Endothelial cell of umbilical vein (primary cell): ENCODE measurements at regions not wholly inside any gene's neighbourhood (a gene's known extent, or its start where the extent isn't known, plus 50 kb on each side); places are given as distances from the start of the nearest gene placed in this dataset.

ENCODE experiments used
- BruUV-seq: library from RNA; stranded (reverse); fragments of 400-500 nt; replicated peaks from 2 replicates; lab custom pipeline; 2021; lab: Mats Ljungman, UMichigan
- CTCF ChIA-PET: fragments of 300-600, 350-600 bp; sonication (Branson Sonifier 250); formaldehyde crosslinking; loops from one replicate; lab custom pipeline; 2021; ENCODE audit warnings: antibody characterized with exemption, inconsistent platforms; lab: Charles Lee
- POLR2A ChIA-PET: fragments of 300-600, 350-600 bp; sonication (Branson Sonifier 250); formaldehyde crosslinking; loops from one replicate; lab custom pipeline; 2021; ENCODE audit warnings: antibody characterized with exemption, inconsistent platforms; lab: Charles Lee
- DNase-seq: peaks from one replicate; pipeline ENCODE4 v3.0.0-alpha.2; 2011; ENCODE audit warnings: low read depth, low spot score
- FAIRE-seq: peaks from 2 replicates; lab custom pipeline; 2011; peaks lifted over from hg19 to GRCh38; lab: Jason Lieb, UNC
- H2AFZ ChIP-seq: 2 replicates; pipeline ENCODE4 v1.6.0; 2012; ENCODE audit warnings: low read depth, low read length, control low read depth, inconsistent platforms
- H3K27ac ChIP-seq: 2 replicates; pipeline ENCODE4 v1.5.1; 2011; ENCODE audit warnings: low read depth, mild to moderate bottlenecking, control low read depth, low read length, moderate library complexity; ENCODE audit not compliant: insufficient read depth
- H3K27me3 ChIP-seq, 2 experiments: 2 replicates each; pipeline versions ENCODE4 v1.6.0 to v1.6.1; 2011; ENCODE audit warnings: low read length in 2 of 2, mixed read lengths in 1 of 2; ENCODE audit not compliant: control insufficient read depth in 2 of 2, insufficient read depth in 2 of 2
- H3K36me3 ChIP-seq, 2 experiments: 2 replicates in 1 of 2; 3 replicates in 1 of 2; pipeline ENCODE4 v1.5.1; 2011; ENCODE audit warnings: low read length in 2 of 2, mild to moderate bottlenecking in 1 of 2, moderate library complexity in 1 of 2; ENCODE audit not compliant: control insufficient read depth in 2 of 2, insufficient read depth in 2 of 2; ENCODE audit errors: extremely low read depth in 1 of 2
- H3K4me1 ChIP-seq: 3 replicates; pipeline ENCODE4 v1.5.1; 2011; ENCODE audit warnings: mild to moderate bottlenecking, low read length; ENCODE audit not compliant: control insufficient read depth, insufficient read depth; ENCODE audit errors: extremely low read depth
- H3K4me2 ChIP-seq: 2 replicates; pipeline ENCODE4 v1.6.1; 2011; ENCODE audit warnings: low read length, control low read depth, mixed read lengths; ENCODE audit not compliant: insufficient read depth
- H3K4me3 ChIP-seq, 3 experiments: fragments of 200-600 bp in 1 of 3; sonication (generic), shearing (Covaris generic) in 1 of 3; replicated peaks in 1 of 3; 2 replicates each; pipeline ENCODE4 v1.5.1; 2011 to 2016; ENCODE audit warnings: control low read depth in 3 of 3, low read length in 3 of 3, mild to moderate bottlenecking in 2 of 3, inconsistent platforms in 1 of 3, low read depth in 1 of 3, moderate library complexity in 1 of 3; ENCODE audit not compliant: insufficient read depth in 1 of 3
- H3K79me2 ChIP-seq: 2 replicates; pipeline ENCODE4 v1.6.0; 2012; ENCODE audit warnings: low read length, inconsistent platforms; ENCODE audit not compliant: control insufficient read depth, insufficient read depth
- H3K9ac ChIP-seq: replicated peaks from 2 replicates; pipeline ENCODE3; 2011; ENCODE audit warnings: low read length, control low read depth; ENCODE audit not compliant: insufficient read depth; ENCODE audit errors: extremely low read depth
- H3K9me1 ChIP-seq: replicated peaks from 3 replicates; pipeline ENCODE4 v1.6.0; 2011; ENCODE audit warnings: mild to moderate bottlenecking, low read length; ENCODE audit not compliant: control insufficient read depth, insufficient read depth; ENCODE audit errors: extremely low read depth
- H3K9me3 ChIP-seq: replicated peaks from 2 replicates; pipeline ENCODE4 v1.5.1; 2012; ENCODE audit warnings: low read length, inconsistent platforms; ENCODE audit not compliant: control insufficient read depth, insufficient read depth
- H4K20me1 ChIP-seq: replicated peaks from 2 replicates; pipeline ENCODE3; 2011; ENCODE audit warnings: mild to moderate bottlenecking, low read length; ENCODE audit not compliant: control insufficient read depth, insufficient read depth; ENCODE audit errors: extremely low read depth
- CTCF ChIP-seq, 2 donors: IDR thresholded peaks; 1 replicate in 1 of 2; 2 replicates in 1 of 2; pipeline ENCODE4 v1.5.1; 2011; ENCODE audit warnings: low read length in 2 of 2, mild to moderate bottlenecking in 2 of 2, moderate library complexity in 2 of 2, control low read depth in 1 of 2, inconsistent platforms in 1 of 2, low read depth in 1 of 2; ENCODE audit not compliant: insufficient read depth in 1 of 2; ENCODE audit errors: extremely low read depth in 1 of 2
- EZH2 ChIP-seq: IDR thresholded peaks from 2 replicates; pipeline ENCODE4 v1.6.1; 2012; ENCODE audit warnings: borderline replicate concordance, low read depth, mild to moderate bottlenecking, moderate library complexity, low read length, inconsistent platforms; ENCODE audit not compliant: severe bottlenecking
- FOS ChIP-seq: IDR thresholded peaks from 2 replicates; pipeline ENCODE4 v1.6.1; 2011; ENCODE audit warnings: mild to moderate bottlenecking, low read length, moderate library complexity, borderline replicate concordance; ENCODE audit not compliant: insufficient read depth
- GATA2 ChIP-seq: IDR thresholded peaks from 2 replicates; pipeline ENCODE4 v1.7.0; 2011; ENCODE audit warnings: low read depth, mild to moderate bottlenecking, moderate library complexity, mixed read lengths, low read length; ENCODE audit not compliant: insufficient read length, insufficient read depth
- JUN ChIP-seq: IDR thresholded peaks from 2 replicates; pipeline ENCODE4 v1.6.1; 2011; ENCODE audit warnings: borderline replicate concordance, low read depth; ENCODE audit not compliant: insufficient read length, insufficient read depth
- MYC ChIP-seq: IDR thresholded peaks from one replicate; pipeline ENCODE4 v1.6.1; 2011; ENCODE audit warnings: mild to moderate bottlenecking, low read depth, low read length
- POLR2A ChIP-seq: IDR thresholded peaks from 2 replicates; pipeline ENCODE4 v1.6.1; 2012; ENCODE audit warnings: low read depth, mild to moderate bottlenecking, control low read depth, low read length
- POLR2AphosphoS5 ChIP-seq: IDR thresholded peaks from 2 replicates; pipeline ENCODE4 v1.6.1; 2012; ENCODE audit warnings: low read depth, mild to moderate bottlenecking, control low read depth, low read length, moderate library complexity; ENCODE audit not compliant: insufficient read depth
- dilution Hi-C: fragments of 300-500 bp; cut with MboI; formaldehyde crosslinking; loops from one replicate; pipeline ENCODE4 v1.15.0; 2019; ENCODE audit warnings: low sequenced_read_pairs; ENCODE audit not compliant: extremely low pct_ligation_motif_present
- intact Hi-C: fragments of 100-400 bp; cut with micrococcal nuclease; formaldehyde crosslinking; loops from one replicate; pipeline ENCODE4 v1.10.0; 2022
- TF ChIP-seq, protein P1 (sequence below): IDR thresholded peaks from 2 replicates; pipeline ENCODE4 v1.6.1; 2011; ENCODE audit not compliant: insufficient read depth, insufficient read length

DNA sequence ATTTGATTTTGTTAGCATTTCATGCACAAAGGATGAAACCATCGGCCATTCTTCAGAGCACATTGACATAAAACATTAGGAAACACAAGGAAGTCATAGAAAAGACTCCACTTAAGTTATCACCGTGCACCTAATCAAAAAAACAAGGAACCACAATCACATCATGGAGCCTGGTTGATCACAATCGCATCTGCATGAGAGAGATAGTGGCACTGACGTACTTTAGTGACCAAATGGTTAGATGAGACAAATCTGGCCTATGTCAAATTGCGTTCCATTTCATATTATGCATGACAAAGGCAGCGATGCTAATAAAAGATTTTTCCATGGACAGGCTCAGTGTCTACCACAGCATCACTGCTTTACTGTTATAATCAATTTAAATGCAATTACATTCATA lies 571.8 kb upstream of the ADGRL2 start:
- Histone ChIP-seq H3K27ac (no peak overlapping the region), H3K9me3 (no peaks in the 10 kb centered on the region), H3K4me2 (no peak overlapping the region), H4K20me1 (no peaks in the 10 kb centered on the region), H3K9me1 (no peaks in the 10 kb centered on the region), H3K36me3 (no peaks in the 10 kb centered on the region), H3K4me1 (no peaks in the 10 kb centered on the region), H3K27me3 (no peaks in the 10 kb centered on the region), H2AFZ (no peak overlapping the region), H3K9ac (no peak overlapping the region), H3K79me2 (no peaks in the 10 kb centered on the region), H3K4me3 (no peak overlapping the region)
- ChIA-PET CTCF (no interaction called here), POLR2A (no interaction called here)
- TF ChIP-seq GATA2 = no peak
- TF ChIP-seq JUN = no peak
- no peak for TF ChIP-seq CTCF (IDR thresholded peaks at IDR 0.05; ENCODE audit: extremely low read depth in 1 of 2, insufficient read depth in 1 of 2, low read depth in 1 of 2, low read length in 2 of 2)
- no peak for TF ChIP-seq FOS
- TF ChIP-seq, protein P1, sequence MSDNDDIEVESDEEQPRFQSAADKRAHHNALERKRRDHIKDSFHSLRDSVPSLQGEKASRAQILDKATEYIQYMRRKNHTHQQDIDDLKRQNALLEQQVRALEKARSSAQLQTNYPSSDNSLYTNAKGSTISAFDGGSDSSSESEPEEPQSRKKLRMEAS = no peak
- no peak for TF ChIP-seq POLR2A
- TF ChIP-seq EZH2 = no peak
- no peak for TF ChIP-seq MYC
- no peak for TF ChIP-seq POLR2AphosphoS5
- dilution Hi-C loops (no loop called here), intact Hi-C loops (no loop called here)
- DNase-seq = no peak
- no TSS peak for BruUV-seq
- peak; percentile 21 for FAIRE-seq
